Osteoblast (primary cell): ENCODE measurements at regions not wholly inside any gene's neighbourhood (a gene's known extent, or its start where the extent isn't known, plus 50 kb on each side); places are given as distances from the start of the nearest gene placed in this dataset.
"Not testable (repeated sequence)": the region's sequence is repeated elsewhere in the genome, so short reads cannot be mapped to it uniquely, and the experiment has no call there.

Experiments used
- DNase-seq: peaks from one replicate; pipeline ENCODE4 v3.0.0; 2011; ENCODE audit warnings: low spot score, mixed read lengths; ENCODE audit not compliant: insufficient read length; ENCODE audit errors: missing footprints
- H2AFZ ChIP-seq: 2 replicates; pipeline ENCODE4 v1.6.0; 2011; ENCODE audit warnings: mild to moderate bottlenecking, low read length
- H3K27ac ChIP-seq: 2 replicates; pipeline ENCODE4 v1.5.1; 2011; ENCODE audit warnings: mild to moderate bottlenecking, low read depth, low read length, moderate library complexity
- H3K27me3 ChIP-seq: 2 replicates; pipeline ENCODE4 v1.6.0; 2012; ENCODE audit warnings: mild to moderate bottlenecking, control low read depth, inconsistent platforms, low read length, moderate library complexity; ENCODE audit not compliant: insufficient read depth
- H3K36me3 ChIP-seq: 2 replicates; pipeline ENCODE4 v1.5.1; 2011; ENCODE audit warnings: mild to moderate bottlenecking, low read length, control low read depth, moderate library complexity; ENCODE audit not compliant: insufficient read depth
- H3K4me1 ChIP-seq: 2 replicates; pipeline ENCODE4 v1.5.1; 2011; ENCODE audit warnings: mild to moderate bottlenecking, low read length, control low read depth, moderate library complexity; ENCODE audit not compliant: insufficient read depth
- H3K4me2 ChIP-seq: 2 replicates; pipeline ENCODE4 v1.6.0; 2011; ENCODE audit warnings: mild to moderate bottlenecking, low read length; ENCODE audit not compliant: insufficient read depth
- H3K4me3 ChIP-seq: fragments of 200-600 bp; sonication (generic); 3 replicates; pipeline ENCODE4 v1.5.1; 2012; ENCODE audit warnings: mild to moderate bottlenecking, low read length, inconsistent platforms; ENCODE audit not compliant: insufficient read depth
- H3K79me2 ChIP-seq: 2 replicates; pipeline ENCODE4 v1.6.0; 2012; ENCODE audit warnings: mild to moderate bottlenecking, low read length, control low read depth, inconsistent platforms; ENCODE audit not compliant: insufficient read depth
- H3K9me3 ChIP-seq: 2 replicates; pipeline ENCODE4 v1.5.1; 2011; ENCODE audit warnings: low read depth, low read length, control low read depth
- H4K20me1 ChIP-seq: 2 replicates; pipeline ENCODE4 v1.6.0; 2012; ENCODE audit warnings: mild to moderate bottlenecking, low read length, control low read depth; ENCODE audit not compliant: insufficient read depth
- CTCF ChIP-seq: IDR thresholded peaks from 2 replicates; pipeline ENCODE4 v1.5.1; 2011; ENCODE audit warnings: mild to moderate bottlenecking, low read depth, low read length, moderate library complexity; ENCODE audit errors: extremely low read depth

- no peaks in the 10 kb centered on the region for H3K9me3 ChIP-seq
- no peaks in the 10 kb centered on the region for H3K27me3 ChIP-seq
- H3K36me3 ChIP-seq, result no peaks in the 10 kb centered on the region
- no peaks in the 10 kb centered on the region for H4K20me1 ChIP-seq
- no peaks in the 10 kb centered on the region for H3K79me2 ChIP-seq
- no peak for TF ChIP-seq CTCF
- H3K4me3 ChIP-seq, result no peak overlapping the region
- DNase-seq, result no peak
- no peak overlapping the region for H3K27ac ChIP-seq
- H3K4me1 ChIP-seq, result no peaks in the 10 kb centered on the region
- no peak overlapping the region for H2AFZ ChIP-seq
- H3K4me2 ChIP-seq, result no peak overlapping the region
Observed at GRCh38 chr2:143926736-143927135, 593.2 kb downstream of the ZEB2 start.

- H3K36me3 ChIP-seq, H3K9me3 ChIP-seq, H4K20me1 ChIP-seq, H3K79me2 ChIP-seq, DNase-seq, H3K4me1 ChIP-seq, H3K4me3 ChIP-seq, H2AFZ ChIP-seq, H3K27me3 ChIP-seq, H3K27ac ChIP-seq, H3K4me2 ChIP-seq: not testable (repeated sequence)
Observed at GRCh38 chr2:143922261-143922830, 597.6 kb downstream of the ZEB2 start.

DNA sequence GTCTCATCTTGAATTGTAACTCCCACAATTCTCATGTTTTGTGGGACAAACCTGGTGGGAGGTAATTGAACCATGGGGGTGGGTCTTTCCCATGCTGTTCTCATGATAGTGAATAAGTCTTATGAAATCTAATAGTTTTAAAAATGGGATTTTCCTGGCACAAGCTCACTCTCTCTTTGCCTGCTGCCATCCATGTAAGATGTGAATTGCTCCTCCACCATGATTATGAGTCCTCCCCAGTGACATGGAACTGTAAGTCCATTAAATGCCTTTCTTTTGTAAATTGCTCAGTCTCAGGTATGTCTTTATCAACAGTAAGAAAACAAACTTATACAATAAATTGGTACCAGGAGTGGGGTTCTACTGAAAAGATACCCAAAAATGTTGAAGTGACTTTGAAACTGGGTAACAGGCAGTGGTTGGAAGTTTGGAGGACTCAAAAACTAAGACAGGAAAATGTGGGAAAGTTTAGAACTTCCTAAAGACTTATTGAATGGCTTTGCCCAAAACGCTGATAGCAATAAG lies 601.4 kb downstream of the ZEB2 start:
- no peaks in the 10 kb centered on the region for H4K20me1 ChIP-seq
- no peaks in the 10 kb centered on the region for H3K4me1 ChIP-seq
- H3K4me2 ChIP-seq, result no peak overlapping the region
- no peaks in the 10 kb centered on the region for H3K79me2 ChIP-seq
- H2AFZ ChIP-seq, result no peak overlapping the region
- no peaks in the 10 kb centered on the region for H3K36me3 ChIP-seq
- no peak for TF ChIP-seq CTCF
- peaks cover 3% of the 10 kb centered on the region for H3K9me3 ChIP-seq
- no peak overlapping the region for H3K4me3 ChIP-seq
- no peaks in the 10 kb centered on the region for H3K27me3 ChIP-seq
- DNase-seq, result no peak
- H3K27ac ChIP-seq, result no peak overlapping the region

DNA sequence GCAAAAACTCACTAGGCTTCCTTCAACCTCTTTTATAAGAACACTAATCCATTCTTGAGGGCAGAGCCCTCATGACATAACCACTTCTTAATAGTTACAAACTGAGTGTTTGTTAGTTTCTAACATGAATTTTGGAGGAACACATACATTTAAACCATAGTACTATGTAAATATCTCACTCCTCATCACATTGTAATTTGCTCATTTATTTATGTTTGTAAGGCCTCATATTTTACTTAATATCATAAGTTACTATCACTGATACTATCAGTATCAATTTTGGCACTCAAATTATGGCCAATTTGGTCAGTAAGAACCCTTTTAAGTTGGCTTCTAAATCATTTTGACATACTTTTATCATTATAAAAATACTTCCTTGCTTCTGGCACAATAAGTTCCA lies 603.1 kb downstream of the ZEB2 start:
- Histone ChIP-seq H3K4me1 (no peaks in the 10 kb centered on the region), H2AFZ (no peak overlapping the region), H3K27ac (no peak overlapping the region), H3K4me3 (no peak overlapping the region), H4K20me1 (no peaks in the 10 kb centered on the region), H3K79me2 (no peaks in the 10 kb centered on the region), H3K9me3 (peaks cover 3% of the 10 kb centered on the region), H3K36me3 (no peaks in the 10 kb centered on the region), H3K4me2 (no peak overlapping the region), H3K27me3 (no peaks in the 10 kb centered on the region)
- no peak for TF ChIP-seq CTCF
- no peak for DNase-seq
